MCF 10A (cell line): ENCODE measurements at regions not wholly inside any gene's neighbourhood (a gene's known extent, or its start where the extent isn't known, plus 50 kb on each side); places are given as distances from the start of the nearest gene placed in this dataset.
A peak's percentile ranks its signal among the peaks of the same experiment; 100 is the strongest.
"Not testable (repeated sequence)": the region's sequence is repeated elsewhere in the genome, so short reads cannot be mapped to it uniquely, and the experiment has no call there.

ENCODE experiments used
- BruUV-seq: library from RNA; stranded (reverse); fragments of 400-500 nt; replicated peaks from 2 replicates; lab custom pipeline; 2021; lab: Mats Ljungman, UMichigan
- CTCF ChIA-PET: fragments of 300-600 bp; sonication (Branson Sonifier 250); formaldehyde crosslinking; extraction: SDS; loops from one replicate; lab custom pipeline; 2021; ENCODE audit warnings: antibody characterized with exemption, inconsistent platforms; lab: Yijun Ruan, JAX
- POLR2A ChIA-PET: fragments of 300-600, 350-650 bp; sonication (Branson Sonifier 250); formaldehyde crosslinking; extraction: SDS; loops from one replicate; lab custom pipeline; 2020; ENCODE audit warnings: antibody characterized with exemption, inconsistent platforms; lab: Yijun Ruan, JAX
- DNase-seq: peaks from one replicate; pipeline ENCODE4 v3.0.0-alpha.2; 2018; ENCODE audit not compliant: unreplicated experiment
- H3K27ac Mint-ChIP-seq: one replicate; pipeline ENCODE4 v1.8.0; 2022; ENCODE audit warnings: mild to moderate bottlenecking, low read depth, mixed read lengths; ENCODE audit not compliant: unreplicated experiment
- H3K27me3 Mint-ChIP-seq: one replicate; pipeline ENCODE4 v1.8.0; 2022; ENCODE audit warnings: mixed read lengths; ENCODE audit not compliant: insufficient read depth, unreplicated experiment
- H3K36me3 Mint-ChIP-seq: one replicate; pipeline ENCODE4 v1.8.0; 2022; ENCODE audit warnings: mild to moderate bottlenecking, moderate library complexity, mixed read lengths; ENCODE audit not compliant: insufficient read depth, unreplicated experiment
- H3K4me1 Mint-ChIP-seq: one replicate; pipeline ENCODE4 v1.8.0; 2022; ENCODE audit warnings: mixed read lengths; ENCODE audit not compliant: insufficient read depth, unreplicated experiment
- H3K4me3 Mint-ChIP-seq: one replicate; pipeline ENCODE4 v1.8.0; 2022; ENCODE audit warnings: mild to moderate bottlenecking, moderate library complexity, mixed read lengths; ENCODE audit not compliant: unreplicated experiment
- H3K9me3 Mint-ChIP-seq: one replicate; pipeline ENCODE4 v1.8.0; 2022; ENCODE audit warnings: mixed read lengths; ENCODE audit not compliant: unreplicated experiment
- intact Hi-C: fragments of 100-400 bp; cut with micrococcal nuclease; formaldehyde crosslinking; loops from 2 replicates; pipeline ENCODE4 v1.14.1; 2022
- TF ChIP-seq, protein P1 (sequence below): fragments of 200-600 bp; IDR thresholded peaks from one replicate; pipeline ENCODE4 v1.8.0; 2022; ENCODE audit warnings: antibody characterized with exemption, mild to moderate bottlenecking; ENCODE audit not compliant: unreplicated experiment

DNA sequence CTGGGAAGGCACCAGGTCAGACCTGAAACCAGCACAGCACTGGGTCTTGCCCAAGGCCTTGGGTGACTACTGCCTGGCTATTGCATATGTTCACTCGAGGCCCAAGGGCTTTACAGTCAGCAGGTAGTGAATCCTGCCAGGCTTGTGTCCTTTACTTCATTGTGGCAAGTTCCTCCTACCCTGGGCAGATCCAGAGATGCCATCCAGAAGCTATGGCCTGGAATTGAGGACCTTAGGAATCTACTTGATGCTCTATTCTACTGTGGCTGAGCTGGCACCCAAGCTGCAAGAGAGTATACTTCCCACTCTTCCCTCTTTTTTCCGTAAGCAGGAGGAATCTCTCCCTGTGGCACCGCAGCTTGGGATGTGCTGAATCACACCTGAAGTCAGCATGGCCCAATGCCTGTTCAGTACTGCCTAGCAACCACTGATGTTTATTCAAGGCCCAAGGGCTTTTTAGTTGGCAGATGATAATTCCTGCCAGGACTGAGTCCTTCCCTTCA, 246.7 kb upstream of the CTBP2 start:
- H3K36me3 Mint-ChIP-seq: no peaks in the 10 kb centered on the region
- BruUV-seq: no TSS peak
- ChIA-PET CTCF (interaction anchor here (0.7 to 1.6 kb wide), 3 partner anchors 10 to 295 kb away, joined by 3 to 4 read pairs (median 3); no protein-coding TSS in a partner anchor), POLR2A (interaction anchor here (0.6 to 2.5 kb wide), 10 partner anchors 10 to 396 kb away, joined by 3 to 7 read pairs (median 4); no protein-coding TSS in a partner anchor)
- peak overlapping the region; percentile 72 for H3K27ac Mint-ChIP-seq
- intact Hi-C loops: no loop called here
- peaks cover 15% of the 10 kb centered on the region for H3K4me1 Mint-ChIP-seq
- H3K9me3 Mint-ChIP-seq: peaks cover 15% of the 10 kb centered on the region
- no peak overlapping the region for H3K4me3 Mint-ChIP-seq
- no peaks in the 10 kb centered on the region for H3K27me3 Mint-ChIP-seq
- TF ChIP-seq, protein P1, sequence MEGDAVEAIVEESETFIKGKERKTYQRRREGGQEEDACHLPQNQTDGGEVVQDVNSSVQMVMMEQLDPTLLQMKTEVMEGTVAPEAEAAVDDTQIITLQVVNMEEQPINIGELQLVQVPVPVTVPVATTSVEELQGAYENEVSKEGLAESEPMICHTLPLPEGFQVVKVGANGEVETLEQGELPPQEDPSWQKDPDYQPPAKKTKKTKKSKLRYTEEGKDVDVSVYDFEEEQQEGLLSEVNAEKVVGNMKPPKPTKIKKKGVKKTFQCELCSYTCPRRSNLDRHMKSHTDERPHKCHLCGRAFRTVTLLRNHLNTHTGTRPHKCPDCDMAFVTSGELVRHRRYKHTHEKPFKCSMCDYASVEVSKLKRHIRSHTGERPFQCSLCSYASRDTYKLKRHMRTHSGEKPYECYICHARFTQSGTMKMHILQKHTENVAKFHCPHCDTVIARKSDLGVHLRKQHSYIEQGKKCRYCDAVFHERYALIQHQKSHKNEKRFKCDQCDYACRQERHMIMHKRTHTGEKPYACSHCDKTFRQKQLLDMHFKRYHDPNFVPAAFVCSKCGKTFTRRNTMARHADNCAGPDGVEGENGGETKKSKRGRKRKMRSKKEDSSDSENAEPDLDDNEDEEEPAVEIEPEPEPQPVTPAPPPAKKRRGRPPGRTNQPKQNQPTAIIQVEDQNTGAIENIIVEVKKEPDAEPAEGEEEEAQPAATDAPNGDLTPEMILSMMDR: no peak
- peak; percentile 96 for DNase-seq

GRCh38 chr10:125404902-125405301, 244.5 kb upstream of the CTBP2 start:
- POLR2A ChIA-PET, BruUV-seq, H3K27me3 Mint-ChIP-seq, H3K27ac Mint-ChIP-seq, H3K36me3 Mint-ChIP-seq, H3K4me3 Mint-ChIP-seq, DNase-seq, intact Hi-C loops: not testable (repeated sequence)
- peaks cover 15% of the 10 kb centered on the region for H3K9me3 Mint-ChIP-seq
- CTCF ChIA-PET: interaction anchor here (0.6 kb wide), 1 partner anchor 48 kb away, joined by 3 read pairs; no protein-coding TSS in a partner anchor
- peaks cover 15% of the 10 kb centered on the region for H3K4me1 Mint-ChIP-seq

DNA sequence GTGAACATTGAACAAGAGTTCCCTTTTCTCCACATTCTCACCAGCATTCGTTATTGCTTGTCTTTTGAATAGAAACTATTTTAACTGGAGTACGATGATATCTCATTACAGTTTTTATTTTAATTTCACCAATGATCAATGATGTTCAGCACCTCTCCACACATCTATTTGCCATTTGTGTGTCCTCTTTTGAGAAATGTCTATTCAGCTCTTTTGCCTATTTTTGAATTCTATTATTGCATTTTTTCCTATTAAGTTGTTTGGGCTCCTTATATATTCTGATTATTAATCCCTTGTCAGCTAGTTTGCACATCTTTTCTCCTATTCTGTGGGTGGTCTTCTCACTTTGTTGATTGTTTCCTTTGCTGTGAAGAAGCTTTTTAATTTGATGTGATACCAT, 241.1 kb upstream of the CTBP2 start:
- no peak for DNase-seq
- TF ChIP-seq, protein P1: no peak
- ChIA-PET CTCF (no interaction called here), POLR2A (no interaction called here)
- no TSS peak for BruUV-seq
- intact Hi-C loops: no loop called here
- H3K27ac Mint-ChIP-seq: no peak overlapping the region
- H3K36me3 Mint-ChIP-seq: no peaks in the 10 kb centered on the region
- H3K9me3 Mint-ChIP-seq: peaks cover 15% of the 10 kb centered on the region
- H3K4me1 Mint-ChIP-seq: peaks cover 6% of the 10 kb centered on the region
- no peaks in the 10 kb centered on the region for H3K27me3 Mint-ChIP-seq
- no peak overlapping the region for H3K4me3 Mint-ChIP-seq

GRCh38 chr10:125399289-125399688, 238.9 kb upstream of the CTBP2 start:
- DNase-seq: no peak
- POLR2A ChIA-PET: interaction anchor here (0.7 kb wide), 1 partner anchor 339 kb away, joined by 4 read pairs; no protein-coding TSS in a partner anchor
- no peak overlapping the region for H3K27ac Mint-ChIP-seq
- BruUV-seq: no TSS peak
- CTCF ChIA-PET: no interaction called here
- H3K27me3 Mint-ChIP-seq: no peaks in the 10 kb centered on the region
- peaks cover 7% of the 10 kb centered on the region for H3K4me1 Mint-ChIP-seq
- TF ChIP-seq, protein P1: no peak
- intact Hi-C loops: no loop called here
- H3K36me3 Mint-ChIP-seq: no peaks in the 10 kb centered on the region
- H3K4me3 Mint-ChIP-seq: no peak overlapping the region
- H3K9me3 Mint-ChIP-seq: peaks cover 10% of the 10 kb centered on the region
